Left ventricle myocardium inferior (tissue), 1 donor: ENCODE measurements at regions not wholly inside any gene's neighbourhood (a gene's known extent, or its start where the extent isn't known, plus 50 kb on each side); places are given as distances from the start of the nearest gene placed in this dataset.
"Not testable (repeated sequence)": the region's sequence is repeated elsewhere in the genome, so short reads cannot be mapped to it uniquely, and the experiment has no call there.

Experiments
- DNase-seq: peaks from one replicate; pipeline ENCODE4 v3.0.0-alpha.2; 2020
- H3K27ac ChIP-seq: fragments of 200-600 bp; replicated peaks from 2 replicates; pipeline ENCODE4 v1.8.0; 2021
- H3K27me3 ChIP-seq: fragments of 200-600 bp; 2 replicates; pipeline ENCODE4 v1.8.0; 2021; ENCODE audit warnings: low read depth
- H3K36me3 ChIP-seq: fragments of 200-600 bp; 2 replicates; pipeline ENCODE4 v1.8.0; 2021
- H3K4me1 ChIP-seq: fragments of 200-600 bp; 2 replicates; pipeline ENCODE4 v1.8.0; 2021
- H3K4me3 ChIP-seq: fragments of 200-600 bp; 2 replicates; pipeline ENCODE4 v1.8.0; 2021; ENCODE audit warnings: mild to moderate bottlenecking, moderate library complexity
- H3K9me3 ChIP-seq: fragments of 200-600 bp; replicated peaks from 2 replicates; pipeline ENCODE4 v1.8.0; 2021
- CTCF ChIP-seq: fragments of 200-600 bp; IDR thresholded peaks from 2 replicates; pipeline ENCODE4 v1.8.0; 2021; ENCODE audit warnings: antibody characterized with exemption, mild to moderate bottlenecking, borderline replicate concordance
- intact Hi-C: fragments of 100-400 bp; cut with micrococcal nuclease; formaldehyde crosslinking; loops from one replicate; pipeline ENCODE4 v1.11.0; 2022
- donor health status: DM: no; HTN: yes; CAD: no; lungs with severe emphysema.

GRCh38 chr4:100009490-100009889 is 59.4 kb upstream of the H2AZ1 start:
- H3K9me3 ChIP-seq = no peaks in the 10 kb centered on the region
- no peak for DNase-seq
- no peaks in the 10 kb centered on the region for H3K36me3 ChIP-seq
- H3K4me1 ChIP-seq = no peaks in the 10 kb centered on the region
- TF ChIP-seq CTCF = no peak
- H3K27ac ChIP-seq = no peak overlapping the region
- intact Hi-C loops = no loop called here
- H3K27me3 ChIP-seq = no peaks in the 10 kb centered on the region
- no peak overlapping the region for H3K4me3 ChIP-seq

GRCh38 chr4:100008048-100008447 is 58.0 kb upstream of the H2AZ1 start:
- Histone ChIP-seq H3K36me3 (no peaks in the 10 kb centered on the region), H3K27ac (no peak overlapping the region), H3K9me3 (no peaks in the 10 kb centered on the region), H3K4me3 (no peak overlapping the region), H3K27me3 (no peaks in the 10 kb centered on the region), H3K4me1 (no peaks in the 10 kb centered on the region)
- DNase-seq = no peak
- intact Hi-C loops = no loop called here
- TF ChIP-seq CTCF = no peak

GRCh38 chr4:100006161-100006560 is 56.1 kb upstream of the H2AZ1 start:
- H3K36me3 ChIP-seq, intact Hi-C loops, DNase-seq, H3K27me3 ChIP-seq, H3K9me3 ChIP-seq, H3K4me3 ChIP-seq, H3K4me1 ChIP-seq, H3K27ac ChIP-seq: not testable (repeated sequence)
